Glutamatergic neuron (in vitro differentiated cells): ENCODE measurements at regions not wholly inside any gene's neighbourhood (a gene's known extent, or its start where the extent isn't known, plus 50 kb on each side); places are given as distances from the start of the nearest gene placed in this dataset.
"Not testable (repeated sequence)": the region's sequence is repeated elsewhere in the genome, so short reads cannot be mapped to it uniquely, and the experiment has no call there.

Experiments used
- DNase-seq: peaks from one replicate; pipeline ENCODE4 v3.0.0; 2022
- H3K27ac Mint-ChIP-seq: one replicate; pipeline ENCODE4 v1.8.0; 2020; ENCODE audit warnings: mild to moderate bottlenecking, mixed read lengths, inconsistent platforms; ENCODE audit not compliant: unreplicated experiment
- H3K27me3 Mint-ChIP-seq: one replicate; pipeline ENCODE4 v1.8.0; 2020; ENCODE audit warnings: mild to moderate bottlenecking, moderate library complexity, mixed read lengths, inconsistent platforms; ENCODE audit not compliant: unreplicated experiment
- H3K36me3 Mint-ChIP-seq: one replicate; pipeline ENCODE4 v1.8.0; 2020; ENCODE audit warnings: mild to moderate bottlenecking, mixed read lengths, inconsistent platforms; ENCODE audit not compliant: unreplicated experiment
- H3K4me1 Mint-ChIP-seq: one replicate; pipeline ENCODE4 v1.8.0; 2020; ENCODE audit warnings: mild to moderate bottlenecking, low read depth, mixed read lengths, inconsistent platforms; ENCODE audit not compliant: unreplicated experiment
- H3K4me3 Mint-ChIP-seq: one replicate; pipeline ENCODE4 v1.8.0; 2020; ENCODE audit warnings: mild to moderate bottlenecking, mixed read lengths, inconsistent platforms; ENCODE audit not compliant: unreplicated experiment
- H3K9me3 Mint-ChIP-seq: one replicate; pipeline ENCODE4 v1.8.0; 2020; ENCODE audit warnings: mild to moderate bottlenecking, moderate library complexity, mixed read lengths, inconsistent platforms; ENCODE audit not compliant: unreplicated experiment
- CTCF ChIP-seq: fragments of 200-600 bp; sonication (generic); IDR thresholded peaks from one replicate; pipeline ENCODE4 v1.5.0; 2021; ENCODE audit not compliant: partially characterized antibody, unreplicated experiment

- Mint-ChIP-seq H3K4me3 (no peak overlapping the region), H3K4me1 (no peaks in the 10 kb centered on the region), H3K36me3 (no peaks in the 10 kb centered on the region), H3K9me3 (peaks cover 1% of the 10 kb centered on the region), H3K27me3 (no peaks in the 10 kb centered on the region), H3K27ac (no peak overlapping the region)
- TF ChIP-seq CTCF = no peak
- DNase-seq = no peak
Observed at GRCh38 chr15:87547470-87548181, 708.9 kb downstream of the NTRK3 start.

GRCh38 chr15:87538327-87538834, 718.2 kb downstream of the NTRK3 start:
- Mint-ChIP-seq H3K4me1 (no peaks in the 10 kb centered on the region), H3K9me3 (peaks cover 6% of the 10 kb centered on the region), H3K27ac (no peak overlapping the region), H3K36me3 (peaks cover 3% of the 10 kb centered on the region), H3K27me3 (no peaks in the 10 kb centered on the region), H3K4me3 (no peak overlapping the region)
- DNase-seq = no peak
- no peak for TF ChIP-seq CTCF

DNA sequence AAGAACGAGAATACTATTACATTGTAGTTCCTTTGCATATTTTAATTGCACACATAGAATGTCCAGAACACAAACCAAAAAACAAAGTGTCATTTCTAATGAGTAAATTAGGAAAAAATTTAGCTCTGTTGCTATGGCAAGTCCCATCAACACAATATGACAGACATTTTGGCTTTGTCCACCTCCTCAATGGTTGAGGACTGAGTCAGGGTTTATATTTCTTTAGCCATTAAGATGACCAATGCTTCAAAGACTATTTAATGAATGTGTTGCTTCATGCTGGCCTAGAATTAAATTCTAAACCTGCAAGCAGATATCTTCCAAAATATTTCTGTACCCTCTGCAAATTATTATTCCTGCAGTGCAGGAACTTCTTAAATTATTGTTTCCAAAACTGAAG, 719.2 kb downstream of the NTRK3 start:
- Mint-ChIP-seq H3K27me3 (no peaks in the 10 kb centered on the region), H3K36me3 (peaks cover 7% of the 10 kb centered on the region), H3K27ac (no peak overlapping the region), H3K9me3 (peaks cover 7% of the 10 kb centered on the region), H3K4me3 (no peak overlapping the region), H3K4me1 (no peaks in the 10 kb centered on the region)
- no peak for DNase-seq
- no peak for TF ChIP-seq CTCF

DNA sequence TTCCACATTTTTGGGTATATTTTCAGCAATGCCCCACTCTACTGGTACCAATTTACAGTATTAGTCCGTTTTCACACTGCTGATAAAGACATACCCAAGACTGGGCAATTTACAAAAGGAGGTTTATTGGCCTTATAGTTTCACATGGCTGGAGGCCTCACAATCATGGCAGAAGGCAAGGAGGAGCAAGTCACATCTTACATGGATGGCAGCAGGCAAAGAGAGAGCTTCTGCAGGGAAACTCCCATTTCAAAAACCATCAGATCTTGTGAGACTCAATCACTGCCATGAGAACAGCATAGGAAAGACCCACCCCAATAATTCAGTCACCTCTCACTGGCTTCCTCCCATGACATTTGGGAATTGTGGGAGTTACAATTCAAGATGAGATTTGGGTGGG, 722.9 kb downstream of the NTRK3 start:
- not testable (repeated sequence) for H3K9me3 Mint-ChIP-seq, H3K36me3 Mint-ChIP-seq, H3K27ac Mint-ChIP-seq, H3K4me1 Mint-ChIP-seq, H3K4me3 Mint-ChIP-seq, H3K27me3 Mint-ChIP-seq, DNase-seq

- Mint-ChIP-seq H3K9me3 (peaks cover 4% of the 10 kb centered on the region), H3K27me3 (no peaks in the 10 kb centered on the region), H3K4me3 (no peak overlapping the region), H3K27ac (no peak overlapping the region), H3K36me3 (peaks cover 7% of the 10 kb centered on the region), H3K4me1 (no peaks in the 10 kb centered on the region)
- no peak for DNase-seq
- TF ChIP-seq CTCF = no peak
Observed at GRCh38 chr15:87528873-87529272, 727.7 kb downstream of the NTRK3 start.
